ENCODE measurements at regions not wholly inside any gene's neighbourhood (a gene's known extent, or its start where the extent isn't known, plus 50 kb on each side); places are given as distances from the start of the nearest gene placed in this dataset.

DNA sequence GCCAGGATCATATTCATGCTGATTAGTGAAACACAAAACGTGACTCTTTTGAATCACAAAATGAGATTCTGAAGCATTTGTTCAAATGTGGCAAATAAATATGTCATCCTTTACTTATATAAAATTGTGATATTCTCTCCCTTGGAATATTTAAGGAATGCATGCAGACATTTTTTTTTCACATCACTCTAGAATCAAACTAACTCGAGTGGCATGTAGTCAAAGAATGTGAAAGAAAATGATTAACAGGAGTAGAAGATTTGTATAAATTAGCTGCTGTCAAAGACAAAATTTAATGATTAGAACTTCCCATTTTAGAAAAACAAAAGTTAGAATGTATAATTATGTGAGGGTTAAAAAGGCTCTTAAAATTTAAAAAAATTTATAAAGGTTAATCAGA is 721.0 kb upstream of the FAM98A start:
- TF ChIP-seq CTCF (IDR thresholded peaks at IDR 0.05; ENCODE audit: insufficient read depth, low read depth, low read length) (no peak), EZH2 (IDR thresholded peaks at IDR 0.05; ENCODE audit: insufficient read depth, low read length) (no peak)
